GM21723 (cell line): ENCODE measurements at regions not wholly inside any gene's neighbourhood (a gene's known extent, or its start where the extent isn't known, plus 50 kb on each side); places are given as distances from the start of the nearest gene placed in this dataset.

Experiments
- ATAC-seq: cut with Tn5 transposase; IDR thresholded peaks from one replicate; pipeline ENCODE4 v1.9.1; 2021; ENCODE audit warnings: mild to moderate bottlenecking, moderate library complexity; ENCODE audit not compliant: unreplicated experiment

- ATAC-seq: no peak
Observed at GRCh38 chr1:61531716-61532115, 193.2 kb downstream of the TM2D1 start.

- no peak for ATAC-seq
Observed at GRCh38 chr1:61523893-61524605, 200.9 kb downstream of the TM2D1 start.

GRCh38 chr1:61523229-61523628, 201.7 kb downstream of the TM2D1 start:
- no peak for ATAC-seq

GRCh38 chr1:61520401-61520800, 204.5 kb downstream of the TM2D1 start:
- ATAC-seq: no peak

- ATAC-seq: no peak
Observed at GRCh38 chr1:61519631-61520030, 205.3 kb downstream of the TM2D1 start.

GRCh38 chr1:61518670-61519400, 206.1 kb downstream of the TM2D1 start:
- peak; percentile 90 for ATAC-seq

- no peak for ATAC-seq
Observed at GRCh38 chr1:61517345-61517744, 207.6 kb downstream of the TM2D1 start.

GRCh38 chr1:61515096-61515495, 209.8 kb downstream of the TM2D1 start:
- ATAC-seq: no peak
